GM12873 (cell line): ENCODE measurements at regions not wholly inside any gene's neighbourhood (a gene's known extent, or its start where the extent isn't known, plus 50 kb on each side); places are given as distances from the start of the nearest gene placed in this dataset.

ENCODE experiments used
- CTCF ChIP-seq: IDR thresholded peaks from 2 replicates; pipeline ENCODE4 v1.5.1; 2012; ENCODE audit warnings: low read depth, mild to moderate bottlenecking, moderate library complexity, low read length, control low read depth; ENCODE audit not compliant: insufficient read depth; ENCODE audit errors: missing control alignments

GRCh38 chr3:78183906-78184599 lies 1144.2 kb downstream of the ROBO2 start:
- TF ChIP-seq CTCF: no peak

- TF ChIP-seq CTCF: no peak
Measured at GRCh38 chr3:78186404-78186803, 1146.5 kb downstream of the ROBO2 start.

GRCh38 chr3:78201091-78201490 lies 1161.2 kb downstream of the ROBO2 start:
- TF ChIP-seq CTCF: no peak

- no peak for TF ChIP-seq CTCF
Measured at GRCh38 chr3:78204977-78205376, 1165.1 kb downstream of the ROBO2 start.

GRCh38 chr3:78221300-78221699 lies 1181.4 kb downstream of the ROBO2 start:
- no peak for TF ChIP-seq CTCF

- TF ChIP-seq CTCF: no peak
Measured at GRCh38 chr3:78221796-78222195, 1181.9 kb downstream of the ROBO2 start.

GRCh38 chr3:78235841-78236240 lies 1195.9 kb downstream of the ROBO2 start:
- TF ChIP-seq CTCF: no peak
